ENCODE measurements at regions not wholly inside any gene's neighbourhood (a gene's known extent, or its start where the extent isn't known, plus 50 kb on each side); places are given as distances from the start of the nearest gene placed in this dataset.

- in situ Hi-C loops (cut with HindIII; ENCODE audit: low sequenced_read_pairs) = no loop called here
Measured at GRCh38 chr4:12724510-12724909, 759.6 kb downstream of the RAB28 start.

- in situ Hi-C loops (cut with HindIII; ENCODE audit: low sequenced_read_pairs) = no loop called here
Measured at GRCh38 chr4:12723849-12724447, 760.2 kb downstream of the RAB28 start.

- in situ Hi-C loops (cut with HindIII; ENCODE audit: low sequenced_read_pairs) = no loop called here
Measured at GRCh38 chr4:12716896-12717295, 767.2 kb downstream of the RAB28 start.

- in situ Hi-C loops (cut with HindIII; ENCODE audit: low sequenced_read_pairs) = no loop called here
Measured at GRCh38 chr4:12712648-12713339, 771.3 kb downstream of the RAB28 start.

- in situ Hi-C loops (cut with HindIII; ENCODE audit: low sequenced_read_pairs) = no loop called here
Measured at GRCh38 chr4:12707381-12708175, 776.6 kb downstream of the RAB28 start.

GRCh38 chr4:12703036-12703435 lies 781.1 kb downstream of the RAB28 start:
- in situ Hi-C loops (cut with HindIII; ENCODE audit: low sequenced_read_pairs) = no loop called here

- in situ Hi-C loops (cut with HindIII; ENCODE audit: low sequenced_read_pairs) = no loop called here
Measured at GRCh38 chr4:12701384-12701783, 782.8 kb downstream of the RAB28 start.

- in situ Hi-C loops (cut with HindIII; ENCODE audit: low sequenced_read_pairs) = no loop called here
Measured at GRCh38 chr4:12697970-12698369, 786.2 kb downstream of the RAB28 start.

GRCh38 chr4:12692815-12693214 lies 791.3 kb downstream of the RAB28 start:
- in situ Hi-C loops (cut with HindIII; ENCODE audit: low sequenced_read_pairs) = no loop called here

GRCh38 chr4:12691168-12691567 lies 793.0 kb downstream of the RAB28 start:
- in situ Hi-C loops (cut with HindIII; ENCODE audit: low sequenced_read_pairs) = no loop called here

- in situ Hi-C loops (cut with HindIII; ENCODE audit: low sequenced_read_pairs) = no loop called here
Measured at GRCh38 chr4:12689457-12689856, 794.7 kb downstream of the RAB28 start.

- in situ Hi-C loops (cut with HindIII; ENCODE audit: low sequenced_read_pairs) = no loop called here
Measured at GRCh38 chr4:12679217-12679616, 804.9 kb downstream of the RAB28 start.

- in situ Hi-C loops (cut with HindIII; ENCODE audit: low sequenced_read_pairs) = no loop called here
Measured at GRCh38 chr4:12674184-12674583, 810.0 kb downstream of the RAB28 start.

- in situ Hi-C loops (cut with HindIII; ENCODE audit: low sequenced_read_pairs) = no loop called here
Measured at GRCh38 chr4:12672303-12672702, 811.8 kb downstream of the RAB28 start.

- in situ Hi-C loops (cut with HindIII; ENCODE audit: low sequenced_read_pairs) = no loop called here
Measured at GRCh38 chr4:12658146-12658545, 826.0 kb downstream of the RAB28 start.

- in situ Hi-C loops (cut with HindIII; ENCODE audit: low sequenced_read_pairs) = no loop called here
Measured at GRCh38 chr4:12651876-12652275, 832.3 kb downstream of the RAB28 start.

- in situ Hi-C loops (cut with HindIII; ENCODE audit: low sequenced_read_pairs) = no loop called here
Measured at GRCh38 chr4:12645732-12646131, 838.4 kb downstream of the RAB28 start.

- in situ Hi-C loops (cut with HindIII; ENCODE audit: low sequenced_read_pairs) = no loop called here
Measured at GRCh38 chr4:12644261-12644660, 839.9 kb downstream of the RAB28 start.

- in situ Hi-C loops (cut with HindIII; ENCODE audit: low sequenced_read_pairs) = no loop called here
Measured at GRCh38 chr4:12636191-12636590, 847.9 kb downstream of the RAB28 start.

- in situ Hi-C loops (cut with HindIII; ENCODE audit: low sequenced_read_pairs) = no loop called here
Measured at GRCh38 chr4:12635629-12636028, 848.5 kb downstream of the RAB28 start.

- in situ Hi-C loops (cut with HindIII; ENCODE audit: low sequenced_read_pairs) = no loop called here
Measured at GRCh38 chr4:12633053-12633651, 851.0 kb downstream of the RAB28 start.

- in situ Hi-C loops (cut with HindIII; ENCODE audit: low sequenced_read_pairs) = no loop called here
Measured at GRCh38 chr4:12615822-12616221, 868.3 kb downstream of the RAB28 start.
